ENCODE measurements at regions not wholly inside any gene's neighbourhood (a gene's known extent, or its start where the extent isn't known, plus 50 kb on each side); places are given as distances from the start of the nearest gene placed in this dataset.

DNA sequence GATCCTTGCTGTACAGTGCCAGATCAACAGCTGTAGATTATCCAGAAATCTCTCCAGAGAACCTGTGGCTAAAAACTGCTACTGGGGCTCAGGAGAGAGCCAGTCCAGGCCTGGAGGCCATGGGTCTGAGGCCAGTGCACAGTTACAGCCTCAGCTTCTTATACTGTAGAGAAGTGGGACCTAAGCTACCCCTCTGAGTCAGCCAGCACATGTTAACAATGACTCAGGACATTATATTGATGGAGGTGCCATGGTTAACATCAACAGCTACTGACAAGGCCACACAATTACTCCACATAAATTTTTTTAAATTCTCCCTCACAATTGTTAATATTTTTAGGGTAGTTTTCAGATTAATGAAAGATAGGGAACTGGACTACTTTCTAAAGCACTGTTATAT, 138.5 kb downstream of the RBM26 start:
- DNase-seq = no peak

DNA sequence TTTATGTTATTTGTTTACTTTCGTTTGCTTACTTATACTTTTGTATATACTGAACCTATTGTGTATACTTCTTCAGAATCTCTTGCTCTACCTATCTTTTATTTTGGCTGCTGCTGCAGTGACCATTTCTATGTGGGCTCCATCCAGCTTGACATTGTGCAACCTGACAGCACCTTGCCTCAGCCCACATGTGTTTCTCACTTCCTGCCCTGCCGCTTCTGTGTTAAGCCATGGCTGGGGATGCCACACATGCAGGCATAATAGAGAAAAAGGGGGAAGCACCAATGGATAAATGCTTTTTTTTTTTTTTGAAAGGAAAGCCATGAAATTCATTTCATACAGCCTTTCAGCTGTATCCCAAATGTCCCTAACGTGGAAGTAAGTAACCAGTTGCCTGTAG, 147.6 kb downstream of the RBM26 start:
- DNase-seq = no peak

- DNase-seq = no peak
Observed at GRCh38 chr13:79246578-79246949, 159.5 kb downstream of the RBM26 start.

DNA sequence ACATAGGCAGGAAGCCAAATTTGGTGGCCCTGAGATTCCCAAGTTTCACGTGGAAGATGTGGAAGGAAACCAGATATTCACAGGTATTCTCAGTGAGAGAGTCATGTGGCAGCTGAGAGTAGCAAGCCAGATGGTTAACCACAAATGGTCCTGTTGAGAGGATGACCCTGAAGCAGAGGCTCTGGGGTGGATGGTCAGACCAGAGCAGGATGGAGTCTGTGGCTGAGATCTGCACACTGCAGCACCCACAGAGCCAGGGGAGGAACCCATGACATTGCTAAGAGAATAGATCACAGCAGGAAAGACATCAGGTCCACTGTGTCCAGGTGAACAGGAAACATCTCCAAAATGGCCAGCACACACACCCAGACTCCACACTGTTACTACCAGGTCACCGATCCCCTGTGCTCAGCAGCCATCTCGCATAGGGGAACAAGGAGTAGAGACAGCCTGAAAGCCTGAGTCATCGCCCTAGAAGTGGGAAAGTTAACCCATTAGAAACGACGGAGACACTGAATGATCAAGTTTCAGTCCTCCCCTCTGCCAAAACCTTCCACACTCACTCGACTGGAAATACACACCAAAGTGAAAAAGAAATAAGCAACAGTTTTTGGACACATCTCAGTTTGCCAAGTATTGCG, 160.0 kb downstream of the RBM26 start:
- no peak for DNase-seq

GRCh38 chr13:79241697-79242096, 164.4 kb downstream of the RBM26 start:
- no peak for DNase-seq

DNA sequence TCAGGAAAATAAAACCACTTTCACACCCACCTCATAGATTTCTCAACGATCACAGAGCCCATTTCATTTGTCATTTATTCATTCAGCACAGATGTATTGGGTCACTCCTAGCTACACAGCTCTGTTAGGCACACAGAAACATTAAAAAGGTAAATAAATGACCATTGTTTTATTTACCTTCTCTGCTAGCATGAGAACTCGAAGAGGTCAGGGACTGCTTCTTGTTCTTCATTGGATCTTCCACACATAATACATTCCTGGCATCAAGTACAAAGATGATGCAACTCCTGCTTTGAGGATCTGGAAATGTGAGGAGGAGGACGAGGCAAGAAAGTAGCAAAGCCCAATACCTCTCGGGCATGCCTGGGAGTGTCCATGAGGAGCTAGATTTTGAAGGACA, 168.1 kb downstream of the RBM26 start:
- DNase-seq = no peak

GRCh38 chr13:79231887-79232286, 174.2 kb downstream of the RBM26 start:
- no peak for DNase-seq

DNA sequence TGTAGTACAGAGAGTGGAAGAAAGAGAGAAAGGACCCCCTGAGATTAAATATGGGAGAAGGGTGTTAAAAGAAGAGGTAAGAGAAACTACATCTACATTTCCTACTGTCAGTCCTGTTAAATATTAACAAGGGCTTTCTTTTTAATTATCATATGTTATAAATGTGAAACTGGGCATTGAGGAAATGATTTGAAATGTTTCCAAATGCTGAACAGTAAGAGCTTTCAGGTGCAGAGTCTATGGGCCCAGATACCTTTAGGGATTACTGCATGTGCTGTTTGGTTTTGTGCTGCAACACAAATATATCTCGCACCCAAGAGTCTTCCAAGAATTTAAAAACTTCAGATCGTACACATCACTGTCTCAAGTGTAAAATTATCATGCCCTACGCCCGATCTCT, 176.3 kb downstream of the RBM26 start:
- DNase-seq = no peak

DNA sequence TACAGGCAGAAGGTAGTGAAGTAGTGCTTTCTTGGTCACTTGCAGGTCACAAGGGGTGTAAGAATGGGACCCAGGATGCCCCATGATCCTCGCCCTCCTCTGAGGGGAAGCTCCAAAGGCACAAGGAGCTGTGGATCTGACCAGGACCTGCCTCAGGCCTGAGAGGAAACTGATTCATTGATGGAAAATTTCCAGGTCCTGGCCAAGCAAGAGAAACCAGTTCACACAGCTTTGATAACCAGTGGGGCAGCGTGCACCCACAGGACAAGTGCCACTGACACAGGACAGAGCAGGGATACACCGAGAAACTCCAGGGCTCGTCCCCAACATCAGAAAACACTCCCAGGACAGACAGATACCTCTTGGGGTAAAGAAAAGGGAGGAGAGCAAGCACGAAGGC, 177.1 kb downstream of the RBM26 start:
- no peak for DNase-seq

DNA sequence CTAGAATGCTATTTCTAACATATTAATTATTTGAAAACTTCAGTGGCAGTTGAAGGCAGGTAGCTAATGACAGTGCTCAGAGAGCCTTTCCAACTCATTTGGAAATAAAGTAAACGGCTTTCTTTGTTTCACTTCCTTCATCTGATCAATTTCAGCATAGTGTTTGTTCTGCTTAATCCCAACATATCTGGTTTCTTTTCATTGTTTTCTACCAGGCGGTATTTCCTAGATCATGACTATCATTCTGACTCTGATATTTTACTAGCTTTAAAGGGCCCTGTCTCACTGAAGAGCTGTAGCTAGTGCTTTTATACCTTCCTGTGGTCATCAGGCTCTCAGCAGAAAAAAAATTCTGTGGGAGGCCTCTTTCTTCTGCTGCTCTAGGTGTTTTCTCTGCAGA, 178.6 kb downstream of the RBM26 start:
- DNase-seq = no peak

- DNase-seq = no peak
Observed at GRCh38 chr13:79226938-79227337, 179.1 kb downstream of the RBM26 start.

GRCh38 chr13:79226250-79226649, 179.8 kb downstream of the RBM26 start:
- DNase-seq = no peak

- DNase-seq = no peak
Observed at GRCh38 chr13:79225487-79226232, 180.4 kb downstream of the RBM26 start.

DNA sequence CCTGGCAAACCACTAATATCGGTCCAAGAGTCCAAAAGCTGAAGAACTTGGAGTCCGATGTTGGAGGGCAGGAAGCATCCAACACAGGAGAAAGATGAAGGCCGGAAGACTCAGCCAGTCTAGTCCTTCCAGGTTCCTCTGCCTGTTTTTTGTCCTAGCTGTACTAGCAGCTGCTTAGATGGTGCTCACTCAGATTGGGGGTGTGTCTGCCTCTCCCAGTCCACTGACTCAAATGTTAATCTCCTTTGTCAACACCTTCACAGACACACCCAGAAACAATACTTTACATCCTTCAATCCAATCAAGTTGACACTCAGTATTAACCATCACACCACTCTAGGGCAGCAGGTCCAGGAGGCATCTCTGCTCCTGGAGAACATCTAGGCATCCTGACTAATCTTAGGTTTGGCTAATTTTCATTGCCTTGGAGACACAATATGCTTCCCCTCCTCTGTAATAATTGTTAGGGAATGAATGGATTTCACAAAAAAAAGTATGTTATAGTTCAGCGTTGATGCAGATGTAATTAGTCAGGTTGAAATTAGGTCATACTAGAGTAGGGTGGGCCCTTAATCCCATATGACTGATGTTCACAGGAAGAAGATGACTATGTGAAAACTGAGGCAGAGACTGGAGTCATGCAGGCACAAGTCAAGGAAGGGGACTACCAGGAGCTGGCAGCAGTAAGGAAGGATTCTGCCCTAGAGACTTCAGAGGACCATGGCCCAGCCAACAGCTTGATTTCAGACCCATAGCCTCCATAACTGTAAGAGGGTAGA, 183.4 kb downstream of the RBM26 start:
- DNase-seq = no peak

DNA sequence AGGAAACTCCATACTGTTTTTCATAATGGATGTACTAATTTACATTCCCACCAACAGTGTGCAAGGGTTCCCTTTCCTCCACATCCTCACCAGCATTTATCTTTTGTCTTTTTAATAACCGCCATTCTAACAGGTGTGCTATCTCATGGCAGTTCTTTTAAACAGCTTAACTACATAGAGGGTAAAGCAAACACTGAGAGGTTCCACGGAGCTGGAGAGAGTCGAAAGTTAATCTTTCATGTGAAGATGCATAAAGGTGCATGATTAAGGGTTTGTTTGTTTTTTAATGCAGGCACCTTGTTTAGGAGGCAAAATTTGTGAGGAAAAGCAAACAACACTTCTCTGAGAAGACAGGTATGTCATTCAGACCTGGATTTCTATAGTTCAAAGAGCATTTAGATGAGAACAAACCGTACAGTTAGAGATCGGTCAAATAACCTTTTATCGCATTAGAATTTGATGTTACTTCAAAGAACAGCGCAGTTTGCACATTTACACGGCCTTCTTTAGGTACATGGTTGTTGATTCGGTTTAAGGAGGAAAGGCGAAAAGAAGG, 193.9 kb downstream of the RBM26 start:
- no peak for DNase-seq

DNA sequence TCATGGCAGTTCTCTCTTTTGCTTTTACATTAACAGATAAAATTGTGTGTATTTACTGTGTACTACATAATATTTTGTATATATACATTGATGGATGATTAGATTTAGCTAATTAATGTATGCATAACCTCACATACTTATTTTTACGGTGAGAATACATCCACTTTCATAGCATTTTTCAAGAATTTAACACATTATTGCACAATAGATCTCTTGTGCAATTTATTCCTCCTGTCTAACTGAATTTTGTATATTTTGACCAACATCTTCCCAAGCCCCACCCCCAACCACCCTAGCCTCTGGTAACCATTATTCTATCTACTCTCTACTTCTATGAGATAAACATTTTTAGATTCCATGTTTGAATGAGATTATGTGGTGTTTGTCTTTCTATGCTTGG, 194.7 kb downstream of the RBM26 start:
- no peak for DNase-seq

DNA sequence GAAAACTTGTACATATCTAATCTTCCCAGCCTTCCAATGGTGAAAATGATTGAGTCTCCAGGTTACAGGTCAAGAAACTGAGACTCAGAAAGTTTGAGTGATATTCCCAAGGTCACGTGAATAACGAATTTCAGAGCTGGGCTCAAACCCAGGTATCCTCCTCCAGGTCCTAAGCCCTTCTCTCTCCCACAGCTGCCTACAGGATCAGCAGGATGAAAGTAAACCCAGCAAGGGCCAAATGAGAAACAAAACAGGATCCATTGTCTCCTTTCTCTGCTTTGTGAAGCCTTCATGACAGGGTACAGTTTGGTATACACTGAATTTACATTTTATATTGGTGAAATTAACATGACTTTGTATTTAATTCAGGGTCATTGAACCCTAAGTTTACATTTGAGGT, 208.1 kb downstream of the RBM26 start:
- DNase-seq = no peak

GRCh38 chr13:79196843-79197242, 209.2 kb downstream of the RBM26 start:
- no peak for DNase-seq

DNA sequence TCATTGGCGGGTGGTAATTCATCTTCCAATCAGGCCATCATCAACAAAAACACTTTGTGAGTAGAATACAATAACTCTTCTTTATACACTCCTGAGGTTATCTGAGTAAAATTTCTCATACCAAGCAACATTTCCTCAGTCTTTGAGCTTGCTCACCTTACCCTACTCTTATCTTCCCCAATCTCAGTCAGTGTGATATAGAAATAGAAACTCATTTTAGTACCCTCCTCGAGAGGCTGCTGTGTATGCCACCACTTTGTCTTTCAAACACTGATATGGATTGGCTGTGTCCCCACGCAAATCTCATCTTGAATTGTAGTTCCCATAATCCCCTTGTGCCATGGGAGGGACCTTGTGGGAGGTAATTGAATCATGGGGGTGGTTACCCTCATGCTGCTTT, 209.7 kb downstream of the RBM26 start:
- DNase-seq = no peak

GRCh38 chr13:79194727-79195126, 211.3 kb downstream of the RBM26 start:
- DNase-seq = no peak

- DNase-seq = no peak
Observed at GRCh38 chr13:79194272-79194671, 211.8 kb downstream of the RBM26 start.

GRCh38 chr13:79191501-79191900, 214.6 kb downstream of the RBM26 start:
- no peak for DNase-seq

GRCh38 chr13:79190932-79191331, 215.1 kb downstream of the RBM26 start:
- DNase-seq = no peak
